OCI-LY7 (cell line): ENCODE measurements at regions not wholly inside any gene's neighbourhood (a gene's known extent, or its start where the extent isn't known, plus 50 kb on each side); places are given as distances from the start of the nearest gene placed in this dataset.

Experiments
- BruUV-seq: library from RNA; stranded (reverse); fragments of 400-500 nt; replicated peaks from 2 replicates; lab custom pipeline; 2021; lab: Mats Ljungman, UMichigan
- CTCF ChIA-PET: fragments of 300-600 bp; sonication (Branson Sonifier 250); formaldehyde crosslinking; loops from one replicate; lab custom pipeline; 2022; ENCODE audit warnings: antibody characterized with exemption; ENCODE audit not compliant: unreplicated experiment; lab: Charles Lee
- POLR2A ChIA-PET: fragments of 300-600 bp; sonication (Branson Sonifier 250); formaldehyde crosslinking; loops from one replicate; lab custom pipeline; 2022; ENCODE audit warnings: antibody characterized with exemption; lab: Charles Lee
- DNase-seq: peaks from one replicate; pipeline ENCODE4 v3.0.0-alpha.2; 2015; ENCODE audit warnings: low spot score
- H2AFZ ChIP-seq: fragments of 200-600 bp; sonication (generic), shearing (Covaris generic); 2 replicates; pipeline ENCODE4 v1.6.1; 2014; ENCODE audit warnings: mild to moderate bottlenecking, antibody characterized with exemption, low read length, moderate library complexity
- H3K27ac ChIP-seq: fragments of 200-600 bp; sonication (generic); 2 replicates; pipeline ENCODE4 v1.5.1; 2014; ENCODE audit warnings: mixed run types, low read depth, mild to moderate bottlenecking, moderate library complexity, low read length, inconsistent platforms; ENCODE audit not compliant: poor library complexity, severe bottlenecking
- H3K36me3 ChIP-seq: fragments of 200-600 bp; sonication (generic); 2 replicates; pipeline ENCODE4 v1.6.1; 2014; ENCODE audit warnings: mild to moderate bottlenecking, antibody characterized with exemption, low read length, moderate library complexity, mixed read lengths; ENCODE audit not compliant: insufficient read depth
- H3K4me1 ChIP-seq: fragments of 200-600 bp; sonication (generic); 2 replicates; pipeline ENCODE4 v1.5.1; 2014; ENCODE audit warnings: mild to moderate bottlenecking, low read length; ENCODE audit not compliant: insufficient read depth, poor library complexity, severe bottlenecking
- H3K4me2 ChIP-seq: fragments of 200-600 bp; sonication (generic); 2 replicates; pipeline ENCODE4 v1.6.1; 2014; ENCODE audit warnings: mild to moderate bottlenecking, low read length
- H3K4me3 ChIP-seq: fragments of 200-600 bp; sonication (generic); 2 replicates; pipeline ENCODE4 v1.5.1; 2014; ENCODE audit warnings: mild to moderate bottlenecking, low read depth, low read length; ENCODE audit not compliant: poor library complexity, severe bottlenecking
- H3K79me2 ChIP-seq: fragments of 200-600 bp; sonication (generic); 2 replicates; pipeline ENCODE4 v1.6.1; 2016; ENCODE audit warnings: low read depth, mild to moderate bottlenecking, low read length, moderate library complexity, mixed read lengths; ENCODE audit not compliant: insufficient read depth
- H3K9me2 ChIP-seq: fragments of 200-600 bp; sonication (generic); 2 replicates; pipeline ENCODE4 v1.6.1; 2016; ENCODE audit warnings: mild to moderate bottlenecking, low read length, mixed read lengths; ENCODE audit not compliant: insufficient read depth
- H3K9me3 ChIP-seq: fragments of 200-600 bp; sonication (generic); 2 replicates; pipeline ENCODE4 v1.6.1; 2014; ENCODE audit warnings: mild to moderate bottlenecking, mixed run types, low read length, mixed read lengths
- H4K20me1 ChIP-seq: fragments of 200-600 bp; sonication (generic); 2 replicates; pipeline ENCODE4 v1.6.1; 2014; ENCODE audit warnings: mild to moderate bottlenecking, antibody characterized with exemption, low read length, moderate library complexity, mixed read lengths; ENCODE audit not compliant: insufficient read depth
- CTCF ChIP-seq: fragments of 200-600 bp; sonication (generic); conservative IDR thresholded peaks from 2 replicates; pipeline ENCODE4 v1.5.1; 2014; ENCODE audit warnings: mild to moderate bottlenecking, antibody characterized with exemption, low read length, moderate library complexity, mixed read lengths
- EZH2phosphoT487 ChIP-seq: fragments of 200-600 bp; sonication (generic); IDR thresholded peaks from 2 replicates; pipeline ENCODE4 v1.6.1; 2018; ENCODE audit warnings: low read depth, borderline replicate concordance, mild to moderate bottlenecking, mixed run types, antibody characterized with exemption, low read length, moderate library complexity, mixed read lengths
- intact Hi-C: fragments of 100-400 bp; cut with micrococcal nuclease; formaldehyde crosslinking; loops from one replicate; pipeline ENCODE4 v1.10.0; 2022; ENCODE audit not compliant: unreplicated experiment

- POLR2A ChIA-PET: interaction anchor here (0.6 to 1.1 kb wide), 2 partner anchors 9 to 198 kb away, joined by 3 read pairs; no protein-coding TSS in a partner anchor
- BruUV-seq: no TSS peak
- no peak for DNase-seq
- Histone ChIP-seq H3K4me2 (no peak overlapping the region), H3K4me3 (no peak overlapping the region), H3K36me3 (no peaks in the 10 kb centered on the region), H4K20me1 (no peaks in the 10 kb centered on the region), H3K4me1 (no peaks in the 10 kb centered on the region), H3K9me2 (no peaks in the 10 kb centered on the region), H3K79me2 (no peaks in the 10 kb centered on the region), H3K9me3 (no peaks in the 10 kb centered on the region), H3K27ac (no peak overlapping the region), H2AFZ (no peak overlapping the region)
- TF ChIP-seq CTCF (no peak), EZH2phosphoT487 (no peak)
- CTCF ChIA-PET: no interaction called here
- intact Hi-C loops: no loop called here
Observed at GRCh38 chr6:90967471-90967870, 380.6 kb upstream of the MAP3K7 start.

- Histone ChIP-seq H3K9me2 (no peaks in the 10 kb centered on the region), H3K9me3 (no peaks in the 10 kb centered on the region), H3K36me3 (no peaks in the 10 kb centered on the region), H2AFZ (no peak overlapping the region), H3K4me2 (no peak overlapping the region), H4K20me1 (no peaks in the 10 kb centered on the region), H3K79me2 (no peaks in the 10 kb centered on the region), H3K27ac (no peak overlapping the region), H3K4me1 (no peaks in the 10 kb centered on the region), H3K4me3 (no peak overlapping the region)
- TF ChIP-seq CTCF (no peak), EZH2phosphoT487 (no peak)
- intact Hi-C loops: no loop called here
- no TSS peak for BruUV-seq
- DNase-seq: no peak
- POLR2A ChIA-PET: no interaction called here
- CTCF ChIA-PET: interaction anchor here (0.6 kb wide), 1 partner anchor 20 kb away, joined by 3 read pairs; no protein-coding TSS in a partner anchor
Observed at GRCh38 chr6:90960324-90960723, 373.5 kb upstream of the MAP3K7 start.

GRCh38 chr6:90955246-90955645 lies 368.4 kb upstream of the MAP3K7 start:
- Histone ChIP-seq H3K9me2 (no peaks in the 10 kb centered on the region), H3K4me2 (no peak overlapping the region), H3K4me3 (no peak overlapping the region), H3K36me3 (no peaks in the 10 kb centered on the region), H3K79me2 (no peaks in the 10 kb centered on the region), H2AFZ (no peak overlapping the region), H3K9me3 (no peaks in the 10 kb centered on the region), H3K27ac (no peak overlapping the region), H4K20me1 (no peaks in the 10 kb centered on the region), H3K4me1 (no peaks in the 10 kb centered on the region)
- TF ChIP-seq EZH2phosphoT487: no peak
- no peak for TF ChIP-seq CTCF
- CTCF ChIA-PET: no interaction called here
- DNase-seq: no peak
- POLR2A ChIA-PET: no interaction called here
- intact Hi-C loops: no loop called here
- BruUV-seq: no TSS peak
